ENCODE measurements at regions not wholly inside any gene's neighbourhood (a gene's known extent, or its start where the extent isn't known, plus 50 kb on each side); places are given as distances from the start of the nearest gene placed in this dataset.

DNA sequence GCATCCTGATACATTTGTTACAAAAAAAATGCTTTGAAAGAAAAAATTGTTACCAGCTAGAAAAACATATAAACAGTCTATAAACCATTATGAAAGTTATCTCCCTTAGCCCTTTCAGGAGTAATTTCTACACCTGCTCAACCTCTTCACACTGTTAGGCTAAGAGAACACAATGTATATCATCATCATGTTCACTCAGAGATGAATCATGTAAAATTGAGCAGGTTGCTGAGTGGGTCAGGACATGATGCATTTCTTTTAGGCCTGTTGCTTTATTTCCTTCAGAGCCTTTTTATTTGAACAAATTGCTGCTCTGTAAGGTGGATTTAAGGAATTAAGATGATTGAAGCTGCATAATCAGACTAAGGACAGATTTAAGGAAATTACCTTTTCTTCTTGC lies 531.3 kb upstream of the MAN1A1 start:
- TF ChIP-seq POLR2A (IDR thresholded peaks at IDR 0.05) = no peak
- TF ChIP-seq, protein P1, sequence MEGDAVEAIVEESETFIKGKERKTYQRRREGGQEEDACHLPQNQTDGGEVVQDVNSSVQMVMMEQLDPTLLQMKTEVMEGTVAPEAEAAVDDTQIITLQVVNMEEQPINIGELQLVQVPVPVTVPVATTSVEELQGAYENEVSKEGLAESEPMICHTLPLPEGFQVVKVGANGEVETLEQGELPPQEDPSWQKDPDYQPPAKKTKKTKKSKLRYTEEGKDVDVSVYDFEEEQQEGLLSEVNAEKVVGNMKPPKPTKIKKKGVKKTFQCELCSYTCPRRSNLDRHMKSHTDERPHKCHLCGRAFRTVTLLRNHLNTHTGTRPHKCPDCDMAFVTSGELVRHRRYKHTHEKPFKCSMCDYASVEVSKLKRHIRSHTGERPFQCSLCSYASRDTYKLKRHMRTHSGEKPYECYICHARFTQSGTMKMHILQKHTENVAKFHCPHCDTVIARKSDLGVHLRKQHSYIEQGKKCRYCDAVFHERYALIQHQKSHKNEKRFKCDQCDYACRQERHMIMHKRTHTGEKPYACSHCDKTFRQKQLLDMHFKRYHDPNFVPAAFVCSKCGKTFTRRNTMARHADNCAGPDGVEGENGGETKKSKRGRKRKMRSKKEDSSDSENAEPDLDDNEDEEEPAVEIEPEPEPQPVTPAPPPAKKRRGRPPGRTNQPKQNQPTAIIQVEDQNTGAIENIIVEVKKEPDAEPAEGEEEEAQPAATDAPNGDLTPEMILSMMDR (IDR thresholded peaks at IDR 0.05) = no peak

Measured in Peyer's patch (tissue), 4 donors.